CD4-positive, alpha-beta T cell treated with Interleukin-21 for 1 hour (primary cell): ENCODE measurements at regions not wholly inside any gene's neighbourhood (a gene's known extent, or its start where the extent isn't known, plus 50 kb on each side); places are given as distances from the start of the nearest gene placed in this dataset.
A peak's percentile ranks its signal among the peaks of the same experiment; 100 is the strongest.

ENCODE experiments used
- DNase-seq: peaks from one replicate; pipeline ENCODE4 v3.0.0-alpha.2; 2020

DNA sequence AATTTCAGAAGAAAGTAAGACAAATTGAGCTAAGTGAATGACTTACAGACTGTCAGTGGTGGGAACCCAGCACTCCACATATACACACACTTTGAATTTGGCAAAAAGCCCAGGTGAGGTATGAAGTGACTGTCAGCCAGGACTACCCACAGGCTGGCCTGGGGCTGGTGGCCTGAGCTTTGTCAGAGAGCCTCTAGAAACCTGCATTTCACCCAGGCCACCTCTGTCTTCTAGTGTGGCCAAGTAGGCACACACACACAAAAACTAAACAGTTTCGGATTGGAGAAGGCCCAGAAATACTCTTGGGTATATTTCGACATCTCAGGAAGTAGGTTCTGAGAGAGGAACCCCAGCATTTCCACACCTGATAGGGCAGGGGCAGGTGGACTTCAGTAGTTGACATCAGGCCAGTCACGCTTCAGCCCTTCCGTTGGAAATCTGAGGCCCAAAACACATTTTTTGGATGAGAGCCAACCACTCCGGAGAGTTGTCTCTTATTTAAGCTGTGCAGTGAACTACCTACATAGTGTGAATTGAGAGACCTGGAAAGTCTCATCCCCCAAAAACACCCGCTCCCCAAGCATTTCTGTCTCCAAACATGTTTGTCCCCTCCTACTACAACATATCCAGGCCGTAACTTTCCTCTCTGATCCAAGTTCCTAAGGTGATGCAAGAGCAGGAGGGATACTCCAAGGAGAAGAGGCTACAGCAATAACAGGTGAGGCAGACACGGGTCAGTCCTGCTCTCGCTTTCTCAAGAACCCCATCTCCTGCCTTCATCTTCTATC lies 167.2 kb upstream of the PROX1 start:
- no peak for DNase-seq

DNA sequence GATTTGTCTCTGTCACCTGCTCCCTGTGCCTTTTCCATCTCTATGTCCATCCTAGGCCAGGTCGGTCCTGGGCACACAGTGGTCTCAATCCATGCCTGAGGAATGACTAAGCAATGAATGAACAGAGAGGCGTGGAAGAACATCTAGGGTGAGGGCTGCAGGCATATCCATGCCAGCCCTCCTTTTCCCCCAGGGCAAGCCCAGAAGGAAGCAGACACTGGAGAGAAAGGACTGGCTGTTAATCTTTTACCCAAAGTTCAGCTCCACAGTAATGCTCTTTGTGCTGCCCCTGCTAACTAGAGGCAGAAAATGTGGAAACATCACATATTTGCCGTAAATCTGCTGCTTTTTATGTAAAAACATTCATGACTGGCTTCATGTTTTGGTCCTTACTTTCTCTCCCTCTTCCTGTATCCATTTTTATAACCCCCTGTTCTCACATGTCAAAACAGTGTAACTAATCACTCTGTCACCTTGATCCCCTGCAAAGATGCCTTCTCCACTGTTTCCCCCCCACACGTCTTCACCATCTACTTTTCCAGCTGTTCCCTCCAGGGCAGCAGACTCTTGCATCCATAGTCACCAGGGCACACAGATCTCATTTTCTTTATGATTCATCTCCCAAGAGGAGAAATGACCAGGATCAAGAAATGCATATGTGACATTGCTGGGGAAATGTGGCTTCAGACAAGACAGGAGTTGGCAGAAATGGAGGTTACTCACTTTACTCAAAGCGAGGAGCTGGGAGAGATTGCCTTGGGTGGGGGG lies 166.4 kb upstream of the PROX1 start:
- DNase-seq = no peak

DNA sequence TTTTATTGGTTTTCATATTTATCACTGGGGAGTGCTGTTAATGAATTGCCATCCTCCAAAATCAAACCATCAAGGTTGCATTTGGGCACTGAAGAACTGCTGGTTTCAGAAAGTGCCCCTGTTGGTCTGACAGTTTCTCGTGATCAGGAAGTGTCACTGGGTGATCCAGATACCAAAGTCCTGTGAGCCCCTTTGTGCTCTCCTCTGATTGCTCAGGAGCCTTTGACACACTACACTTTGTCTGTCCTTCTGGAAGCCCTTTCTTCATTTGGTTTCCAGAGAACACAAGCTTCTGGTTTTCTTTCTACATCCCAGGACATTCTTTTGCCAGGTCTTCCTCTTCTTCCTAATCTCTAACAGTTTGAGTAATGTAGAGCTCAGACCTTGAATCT lies 165.8 kb upstream of the PROX1 start:
- no peak for DNase-seq

DNA sequence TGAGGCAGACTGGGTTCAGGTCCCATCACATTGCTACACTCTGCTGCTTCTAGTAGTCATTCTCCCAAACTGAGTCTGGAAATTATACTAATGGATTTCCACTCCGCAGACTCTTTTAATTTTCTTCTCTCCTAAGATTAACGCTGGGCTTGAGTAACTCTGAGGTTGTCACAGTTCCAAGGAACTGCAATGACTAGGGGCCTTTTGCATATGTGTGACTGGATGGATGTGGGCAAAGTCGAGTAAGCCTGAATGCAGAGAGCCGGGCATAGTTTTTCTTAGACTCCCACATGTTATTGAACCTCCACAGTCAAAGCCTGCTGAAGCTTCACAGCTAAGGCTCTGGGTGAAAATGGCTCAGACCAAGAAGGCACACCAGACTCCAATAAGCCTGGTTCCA lies 160.9 kb upstream of the PROX1 start:
- DNase-seq = no peak

DNA sequence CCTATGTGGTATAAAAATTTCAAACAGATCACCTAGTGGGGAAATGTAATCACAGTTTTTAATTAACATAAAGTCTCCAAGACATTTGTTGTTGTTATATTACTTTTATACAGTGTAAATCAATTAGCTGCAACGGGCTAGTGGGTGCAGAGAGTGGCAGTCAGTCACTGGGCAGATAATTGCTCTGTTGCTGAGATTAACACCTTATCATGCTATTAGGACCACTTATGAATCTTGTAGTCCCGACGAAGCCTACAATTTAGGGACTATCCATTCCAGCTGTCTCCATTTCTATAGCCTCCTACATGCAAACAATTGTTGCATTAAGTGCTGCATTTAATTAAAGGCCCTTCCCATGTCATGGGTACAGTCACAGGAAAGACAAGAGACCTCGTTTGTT lies 158.9 kb upstream of the PROX1 start:
- no peak for DNase-seq

DNA sequence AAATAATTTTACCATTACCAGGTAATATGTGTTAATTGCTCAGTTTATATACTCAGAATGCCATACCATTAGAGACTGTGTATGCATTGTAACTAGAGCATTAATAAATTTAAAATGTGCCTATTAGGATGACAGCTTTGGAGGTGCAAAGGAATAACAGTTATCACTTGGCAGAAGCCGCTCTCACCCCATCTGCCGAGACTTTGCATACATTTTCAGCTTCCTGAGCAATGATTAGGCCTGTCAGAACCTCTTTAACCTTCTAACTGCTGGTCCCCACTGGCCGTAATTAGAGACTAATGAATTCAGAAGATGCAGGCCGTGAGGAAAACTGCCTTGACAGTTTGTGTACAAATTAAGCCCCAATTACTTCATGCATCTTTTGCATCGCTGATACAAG lies 158.0 kb upstream of the PROX1 start:
- DNase-seq = no peak

DNA sequence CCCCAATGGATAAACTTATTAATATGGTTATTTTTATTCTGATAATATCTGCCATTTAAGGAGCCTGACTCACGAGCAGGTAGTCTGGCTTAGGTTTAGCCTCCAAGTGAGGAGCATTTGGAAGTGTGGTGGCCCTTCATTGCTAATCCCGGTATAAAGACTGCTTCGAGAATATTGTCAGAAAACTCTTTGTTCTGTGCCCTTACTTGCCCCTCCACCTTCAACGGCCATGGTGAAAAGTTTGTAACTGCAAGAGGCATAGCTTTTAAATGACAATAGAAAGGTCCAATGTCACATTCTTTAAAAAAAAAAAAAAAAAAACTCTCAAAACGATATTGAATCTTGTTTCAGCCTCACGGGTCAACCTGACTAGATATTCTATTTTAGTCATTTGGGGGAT lies 157.4 kb upstream of the PROX1 start:
- DNase-seq = no peak

DNA sequence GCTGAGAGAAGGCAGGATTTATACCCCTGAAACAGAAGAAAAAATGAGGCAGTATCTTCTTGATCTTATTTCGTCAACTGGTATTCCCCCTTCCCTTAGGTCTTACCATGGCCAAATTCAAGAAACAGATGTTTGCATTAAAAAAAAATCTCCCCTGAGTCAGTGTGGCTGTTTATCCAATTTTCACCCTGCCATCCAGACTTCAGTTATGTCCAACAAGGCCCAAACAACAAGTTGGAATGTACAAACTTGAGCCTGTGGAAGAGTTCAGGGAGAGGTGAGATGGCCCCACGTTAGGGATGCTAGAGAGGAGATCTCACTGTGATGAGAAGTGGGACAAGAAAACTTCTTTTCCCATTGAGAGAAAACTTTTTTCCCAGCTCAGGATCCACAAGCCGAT lies 147.2 kb upstream of the PROX1 start:
- no peak for DNase-seq

DNA sequence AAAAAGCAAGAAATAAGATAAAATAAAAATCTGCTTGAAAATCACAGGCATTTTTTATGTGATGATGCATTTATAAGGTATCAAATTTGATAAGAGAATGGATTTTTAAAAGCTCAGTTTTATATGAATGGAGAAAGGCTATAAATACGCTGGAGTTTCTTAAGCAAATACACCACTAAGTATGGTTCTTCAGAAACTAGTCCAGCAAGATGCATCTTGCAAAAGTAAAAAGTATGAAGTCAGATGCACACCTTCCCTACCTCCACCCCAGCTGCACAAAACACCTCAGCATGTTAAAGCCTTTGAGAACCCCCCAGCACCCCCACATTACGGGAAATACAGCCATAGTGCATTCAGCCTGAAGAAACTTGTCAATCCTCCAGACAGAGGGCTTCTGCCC lies 143.1 kb upstream of the PROX1 start:
- DNase-seq = no peak

DNA sequence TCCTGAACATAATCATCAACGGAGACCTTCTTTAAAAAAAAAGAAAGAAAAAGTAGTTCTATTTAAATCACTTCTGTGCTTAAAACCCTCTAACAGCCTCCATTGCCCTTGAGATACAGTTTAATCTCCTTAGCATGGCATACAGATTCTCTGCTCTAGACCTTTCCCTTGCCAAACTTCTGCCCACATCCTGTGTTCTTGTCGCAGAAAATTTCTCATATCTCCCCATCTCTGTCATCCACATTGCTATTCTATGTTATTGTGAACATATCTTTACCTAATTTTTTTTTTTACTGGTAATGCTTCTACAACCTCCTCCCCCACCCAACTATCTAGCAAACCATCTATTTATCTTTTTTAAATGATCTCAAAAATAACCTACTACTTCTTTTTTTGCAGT lies 135.7 kb upstream of the PROX1 start:
- peak; percentile 42 for DNase-seq

DNA sequence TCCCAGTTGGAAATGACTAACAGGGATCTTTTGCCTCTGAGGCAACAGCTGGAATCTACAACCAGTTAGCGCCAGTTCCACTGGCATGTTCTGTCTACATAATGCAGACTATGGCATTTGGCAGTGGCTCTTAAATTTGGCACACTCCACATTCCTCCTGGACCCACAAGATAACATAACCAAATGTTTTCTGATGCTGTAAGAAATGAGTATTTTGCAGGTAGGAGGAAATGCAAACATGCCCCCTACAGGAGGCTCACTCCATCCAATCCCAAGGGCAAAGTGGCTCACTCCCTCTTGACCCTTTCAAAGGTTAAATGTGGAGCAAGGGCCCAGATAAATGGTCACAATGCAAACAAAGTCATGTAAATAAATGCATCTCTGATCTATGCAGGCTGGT lies 129.2 kb upstream of the PROX1 start:
- DNase-seq = no peak

DNA sequence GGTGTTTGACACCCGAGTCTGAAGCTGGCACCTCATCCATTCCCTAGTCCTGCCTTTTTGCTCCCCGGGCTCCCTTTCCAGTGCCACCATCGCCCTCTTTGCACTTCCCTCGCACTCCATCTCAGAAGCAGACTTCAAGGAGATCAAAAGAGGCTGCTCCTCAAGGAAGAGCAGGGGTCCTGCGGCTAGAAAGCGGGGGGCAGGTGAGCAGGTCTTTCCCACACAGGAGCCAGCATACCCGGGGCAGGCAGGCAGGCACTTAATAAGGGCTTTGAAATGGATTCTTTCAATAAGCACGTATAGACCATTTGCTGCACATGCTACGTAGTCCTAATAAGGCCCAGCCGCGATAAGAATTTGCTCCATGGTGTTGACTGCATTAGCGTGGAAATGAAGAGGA lies 125.9 kb upstream of the PROX1 start:
- DNase-seq = no peak

DNA sequence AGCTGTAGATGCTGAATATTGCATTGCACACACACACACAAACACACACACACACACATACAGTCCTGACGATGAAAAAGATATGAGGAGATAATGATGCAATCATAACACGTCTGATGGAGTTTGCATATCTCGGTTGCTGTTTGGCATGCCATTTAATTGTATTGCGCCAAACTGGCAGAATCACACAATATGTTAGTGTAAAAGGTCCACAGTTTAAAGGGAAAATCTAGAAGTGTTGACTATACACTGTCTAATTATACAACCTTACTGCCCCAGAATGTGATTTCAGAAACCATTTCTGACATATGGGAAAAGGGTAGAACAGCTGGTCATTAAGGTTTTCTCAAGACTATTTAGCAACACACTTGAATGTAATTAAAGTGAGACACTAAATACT lies 123.7 kb upstream of the PROX1 start:
- no peak for DNase-seq

DNA sequence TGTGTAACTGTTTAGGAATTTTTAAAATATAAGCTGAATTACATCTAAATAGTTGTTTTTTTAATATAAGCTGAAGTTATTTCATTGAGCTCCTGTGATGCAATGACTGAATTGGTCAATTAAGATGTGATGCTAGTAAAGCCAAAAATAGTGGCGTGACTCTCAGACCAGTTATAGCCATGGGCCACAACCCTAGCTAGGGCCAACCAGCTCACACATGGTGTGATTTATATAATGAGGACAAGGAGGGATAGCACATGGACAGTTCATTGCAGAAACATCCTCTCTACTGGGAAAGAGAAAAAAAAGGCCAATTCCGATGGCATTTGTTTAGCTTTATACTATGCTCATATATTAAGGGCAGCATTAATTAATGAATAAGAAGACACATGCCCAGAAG lies 119.3 kb upstream of the PROX1 start:
- DNase-seq = no peak

DNA sequence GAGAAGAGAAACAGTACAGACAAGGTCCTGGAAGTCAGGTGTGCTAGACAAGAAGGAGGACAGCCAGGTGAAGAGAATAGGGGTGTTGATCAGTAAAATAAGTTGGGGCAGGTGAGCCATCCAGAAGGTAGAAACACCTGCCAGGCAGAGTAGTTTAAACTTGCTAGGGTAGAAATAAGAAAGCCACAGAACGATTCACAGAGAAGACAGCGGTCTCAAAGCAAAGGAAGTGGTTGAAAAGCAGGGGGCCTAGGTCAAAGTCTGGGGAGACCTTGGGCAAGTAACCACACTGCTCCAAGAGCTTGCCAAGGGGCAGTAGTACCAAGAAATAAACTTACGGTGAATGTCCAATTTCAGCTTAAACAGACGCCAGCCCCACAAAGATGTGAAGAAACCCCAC lies 116.6 kb upstream of the PROX1 start:
- no peak for DNase-seq

DNA sequence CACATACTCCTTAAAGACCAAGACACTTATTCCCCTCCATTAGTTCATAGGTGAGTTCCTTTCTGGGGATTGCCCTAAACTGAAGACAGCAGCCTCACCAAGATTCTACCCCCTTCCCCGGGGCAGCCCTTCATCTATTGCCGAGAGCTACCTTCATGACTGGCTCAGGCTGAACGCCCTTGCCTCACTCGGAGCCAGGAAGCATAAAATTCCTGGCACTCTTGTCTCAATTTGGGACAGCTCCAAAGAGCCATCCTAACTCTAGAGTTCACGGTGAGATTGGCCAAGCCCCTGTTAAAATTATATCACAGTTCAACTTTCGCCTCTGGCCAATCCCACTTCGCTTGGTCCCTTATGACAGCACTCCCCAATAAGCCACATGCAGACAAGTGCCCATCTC lies 113.0 kb upstream of the PROX1 start:
- no peak for DNase-seq

DNA sequence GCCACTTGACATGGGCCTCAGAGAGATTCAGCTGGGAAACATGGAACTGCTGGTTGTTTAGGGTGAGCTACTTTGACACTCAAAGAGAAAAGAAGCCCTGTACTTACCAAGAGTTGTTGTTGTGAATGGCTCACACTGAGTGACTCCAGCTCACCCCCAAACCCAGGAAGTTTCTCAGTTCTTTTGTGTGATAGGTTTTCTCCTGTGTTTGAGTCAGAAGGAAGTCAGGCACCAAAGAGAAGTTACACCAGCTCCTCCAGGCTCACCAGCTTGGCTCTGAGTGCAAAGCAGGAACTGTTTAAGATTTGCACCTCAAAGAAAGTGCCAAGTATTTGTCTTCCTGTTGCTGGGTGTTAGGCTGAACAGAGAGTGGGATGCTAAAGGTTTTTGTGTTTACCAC lies 111.2 kb upstream of the PROX1 start:
- no peak for DNase-seq

DNA sequence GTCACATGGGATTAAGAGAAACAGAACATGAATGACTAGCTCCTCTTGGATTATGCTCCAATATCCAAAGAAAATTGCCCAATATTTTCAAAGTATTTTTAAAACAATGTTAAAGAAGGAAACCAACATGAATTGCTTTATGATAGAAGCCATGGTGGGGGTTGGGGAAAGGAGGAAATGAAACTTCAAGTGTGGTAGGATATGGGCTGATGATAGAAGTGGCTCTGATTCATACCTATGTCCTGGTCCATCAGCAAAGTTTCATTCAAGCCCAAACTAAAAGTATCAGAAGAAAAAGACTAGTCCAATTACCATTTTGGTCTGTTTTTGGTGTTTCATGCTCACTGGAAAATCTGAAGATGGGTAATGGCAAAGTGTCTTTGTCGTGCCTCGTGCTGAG lies 104.2 kb upstream of the PROX1 start:
- DNase-seq = no peak

DNA sequence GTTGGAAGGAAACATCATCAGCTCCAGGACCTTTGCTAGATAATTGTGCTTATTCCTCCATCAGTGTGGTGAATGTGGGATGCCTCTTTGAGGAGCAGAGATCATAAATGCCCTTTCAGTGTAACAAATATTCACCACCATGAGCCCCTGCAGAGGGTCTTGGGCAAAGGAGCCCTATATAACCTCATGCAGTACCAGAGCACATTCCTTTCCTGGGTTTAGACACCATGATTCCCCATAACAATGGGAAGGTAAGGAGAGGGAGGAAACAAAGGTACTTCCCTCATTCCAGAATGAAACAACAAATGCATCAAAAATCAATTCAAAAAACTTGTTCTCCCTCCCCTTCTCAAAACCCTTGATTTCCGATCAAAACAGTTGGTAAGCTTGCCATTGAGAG lies 103.4 kb upstream of the PROX1 start:
- no peak for DNase-seq

DNA sequence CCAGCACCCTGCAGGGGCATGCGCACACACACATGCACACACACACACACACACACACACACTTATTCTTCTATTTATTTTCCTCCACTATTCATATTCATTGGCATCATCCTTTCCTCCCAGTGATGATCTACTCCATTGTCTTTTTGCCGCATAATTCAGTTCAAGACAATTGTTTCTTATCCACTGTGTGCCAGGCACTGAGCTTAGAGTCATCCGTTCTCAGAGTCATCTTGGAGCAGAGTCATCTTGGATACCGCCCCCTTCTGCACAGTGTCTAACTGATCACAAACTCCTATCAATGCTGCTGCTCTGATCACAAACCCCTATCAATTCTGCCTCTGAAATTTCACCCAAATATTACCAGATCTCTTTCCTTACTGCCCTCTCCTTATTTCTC lies 102.8 kb upstream of the PROX1 start:
- DNase-seq = no peak

DNA sequence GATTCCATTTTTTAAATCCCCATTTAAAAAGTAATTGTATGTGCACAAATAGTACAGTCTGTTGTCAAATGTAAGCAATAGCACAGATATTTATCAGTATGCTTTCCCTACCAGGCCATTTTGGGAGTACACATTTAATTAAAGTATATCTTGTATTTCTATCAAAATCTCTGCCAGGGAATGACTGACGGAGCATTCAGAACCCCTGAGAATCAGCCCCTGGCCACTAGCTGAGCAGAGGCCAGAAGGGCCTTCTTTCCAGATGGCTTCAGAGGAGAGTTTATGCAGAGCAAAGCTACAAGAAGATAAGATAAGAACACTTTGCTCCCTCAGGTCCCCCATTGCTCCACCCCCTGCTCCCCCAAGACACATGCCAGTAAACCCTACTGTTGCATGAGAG lies 99.9 kb upstream of the PROX1 start:
- no peak for DNase-seq

DNA sequence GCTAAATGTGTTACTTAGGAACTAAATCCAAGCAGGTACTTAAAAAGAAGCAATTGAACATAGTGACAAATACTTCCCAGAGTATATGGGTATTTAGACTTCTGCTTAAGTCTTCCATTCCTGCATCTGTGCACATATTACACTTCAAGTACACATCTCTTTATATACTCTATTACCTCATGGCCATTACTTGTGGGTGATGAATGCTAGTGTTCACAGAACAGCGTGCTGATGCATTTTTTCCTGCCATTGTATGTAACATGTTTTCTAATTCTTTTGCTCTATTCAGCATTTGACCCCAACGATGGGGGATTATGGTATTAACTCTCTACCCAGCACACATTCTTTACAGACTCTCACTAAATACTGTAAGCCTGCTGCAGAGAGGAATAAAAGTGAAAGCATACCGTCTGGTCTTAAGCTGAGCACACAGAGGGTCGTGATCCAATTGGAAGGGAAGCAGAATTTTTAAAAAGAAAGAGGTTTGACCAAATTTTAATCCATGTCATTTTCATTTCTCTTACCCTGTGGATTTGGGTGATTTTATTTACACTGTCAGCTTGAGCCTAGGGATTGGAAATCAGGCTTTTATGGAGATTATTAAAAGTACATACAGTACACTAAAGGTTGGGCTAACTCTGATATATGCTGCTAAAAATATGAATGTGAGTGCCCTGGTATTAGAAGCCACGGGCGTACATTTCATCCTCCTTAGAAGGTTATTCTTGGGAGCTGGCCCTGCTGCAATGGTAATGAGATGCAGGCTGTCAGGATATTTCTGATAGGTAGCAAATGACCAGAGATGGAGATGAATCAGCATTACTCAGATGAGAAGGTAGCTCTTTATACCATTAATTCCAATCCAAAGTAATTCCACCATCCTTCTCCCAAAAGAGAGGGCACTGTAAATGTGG lies 95.5 kb upstream of the PROX1 start:
- no peak for DNase-seq

DNA sequence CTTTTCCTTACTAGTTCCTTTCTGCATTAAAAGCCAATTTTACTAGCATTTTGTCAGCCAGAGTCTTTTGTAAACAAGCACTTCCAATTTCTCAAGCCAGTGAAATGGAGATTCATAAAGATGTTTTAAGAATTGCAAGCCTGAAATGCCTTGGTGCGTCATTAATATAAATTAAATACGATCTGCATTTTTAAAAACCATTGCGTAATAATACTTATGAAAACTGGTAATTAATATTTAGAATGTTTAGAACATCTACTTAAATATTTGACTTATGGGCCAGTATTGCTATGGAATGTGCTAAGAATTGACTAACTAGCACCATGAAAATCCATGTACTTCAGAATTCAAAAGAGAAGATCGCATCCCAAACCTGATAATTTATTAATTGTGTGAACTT lies 89.1 kb upstream of the PROX1 start:
- no peak for DNase-seq

DNA sequence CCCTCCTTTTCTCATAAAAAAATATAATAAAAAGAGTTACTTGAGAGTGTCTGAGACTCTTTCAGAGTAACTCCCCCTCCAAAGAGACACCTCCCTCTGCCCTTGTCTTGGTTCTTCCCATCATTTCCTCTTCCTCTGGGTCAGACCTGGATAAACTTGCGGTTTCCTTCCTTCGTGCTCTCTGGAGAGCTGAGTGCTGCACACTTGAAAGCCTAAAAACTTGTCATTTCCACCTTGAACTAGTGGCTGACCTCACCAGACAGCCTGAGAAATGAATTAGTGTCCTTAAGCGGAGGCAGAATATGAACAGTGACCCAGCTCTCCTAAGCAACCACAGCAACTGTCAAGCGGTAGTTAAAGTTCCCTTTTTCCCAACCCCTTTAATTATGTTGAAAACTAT lies 88.4 kb upstream of the PROX1 start:
- no peak for DNase-seq
